Natural killer cell (primary cell): ENCODE measurements at regions not wholly inside any gene's neighbourhood (a gene's known extent, or its start where the extent isn't known, plus 50 kb on each side); places are given as distances from the start of the nearest gene placed in this dataset.

ENCODE experiments used
- ATAC-seq, 3 donors: fragments of 150-1000 bp in 2 of 3; fragments of 200-7000 bp in 1 of 3; cut with Tn5 transposase; 1 replicate in 1 of 3; 2 replicates in 2 of 3; pipeline ENCODE4 v1.10.0; 2021; ENCODE audit warnings: mild to moderate bottlenecking in 2 of 3, moderate library complexity in 2 of 3
- DNase-seq, 2 donors: peaks; one replicate each; pipeline versions ENCODE4 v3.0.0 to v3.0.0-alpha.2; 2013 to 2021; ENCODE audit warnings: mixed read lengths in 1 of 2
- H3K27ac ChIP-seq: one replicate; pipeline ENCODE4 v1.5.1; 2013; ENCODE audit warnings: mild to moderate bottlenecking, low read length
- H3K27me3 ChIP-seq: one replicate; pipeline ENCODE4 v1.6.1; 2013; ENCODE audit warnings: low read length; ENCODE audit not compliant: control insufficient read depth, insufficient read depth
- H3K36me3 ChIP-seq: one replicate; pipeline ENCODE4 v1.6.1; 2013; ENCODE audit warnings: low read length; ENCODE audit not compliant: control insufficient read depth, insufficient read depth
- H3K4me1 ChIP-seq: one replicate; pipeline ENCODE4 v1.6.1; 2013; ENCODE audit warnings: low read length; ENCODE audit not compliant: control insufficient read depth, insufficient read depth
- H3K4me3 ChIP-seq: one replicate; pipeline ENCODE4 v1.5.1; 2013; ENCODE audit warnings: low read length
- H3K9me3 ChIP-seq: one replicate; pipeline ENCODE4 v1.6.1; 2013; ENCODE audit warnings: low read length; ENCODE audit not compliant: control insufficient read depth, insufficient read depth
- H3K27ac Mint-ChIP-seq, 2 donors: one replicate each; pipeline ENCODE4 v1.8.0; 2022; ENCODE audit warnings: mild to moderate bottlenecking in 2 of 2, mixed read lengths in 2 of 2, moderate library complexity in 1 of 2
- H3K27me3 Mint-ChIP-seq, 2 donors: one replicate each; pipeline ENCODE4 v1.8.0; 2022; ENCODE audit warnings: low read depth in 2 of 2, mixed read lengths in 2 of 2
- H3K36me3 Mint-ChIP-seq: one replicate; pipeline ENCODE4 v1.8.0; 2022; ENCODE audit warnings: mixed read lengths
- H3K4me1 Mint-ChIP-seq, 2 donors: one replicate each; pipeline ENCODE4 v1.8.0; 2022; ENCODE audit warnings: mixed read lengths in 2 of 2
- H3K4me3 Mint-ChIP-seq: one replicate; pipeline ENCODE4 v1.8.0; 2022; ENCODE audit warnings: mild to moderate bottlenecking, moderate library complexity, mixed read lengths
- H3K9me3 Mint-ChIP-seq, 2 donors: one replicate each; pipeline ENCODE4 v1.8.0; 2022; ENCODE audit warnings: mixed read lengths in 2 of 2
- CTCF ChIP-seq: fragments of 200-600 bp; IDR thresholded peaks from one replicate; pipeline ENCODE4 v1.8.0; 2022; ENCODE audit warnings: antibody characterized with exemption
- WGBS: methylation state at CpG from one replicate; pipeline ENCODE4 v1.1.7; 2013; ENCODE audit warnings: missing lambda C conversion rate; ENCODE audit not compliant: insufficient coverage; 5-methylcytosine and 5-hydroxymethylcytosine counted together
- intact Hi-C: fragments of 100-400 bp; cut with micrococcal nuclease; formaldehyde crosslinking; loops from one replicate; pipeline ENCODE4 v1.14.2; 2022

- Histone ChIP-seq H3K36me3 (no peaks in the 10 kb centered on the region), H3K4me1 (no peaks in the 10 kb centered on the region), H3K27ac (no peak overlapping the region), H3K4me3 (no peak overlapping the region), H3K27me3 (no peaks in the 10 kb centered on the region), H3K9me3 (no peaks in the 10 kb centered on the region)
- no peak for ATAC-seq
- no peak for DNase-seq
- no peak overlapping the region for H3K4me3 Mint-ChIP-seq
- H3K36me3 Mint-ChIP-seq: no peaks in the 10 kb centered on the region
- no peak overlapping the region for H3K27ac Mint-ChIP-seq
- no peaks in the 10 kb centered on the region for H3K4me1 Mint-ChIP-seq
- no peak for TF ChIP-seq CTCF
- intact Hi-C loops: no loop called here
- H3K27me3 Mint-ChIP-seq: no peaks in the 10 kb centered on the region
- H3K9me3 Mint-ChIP-seq: peaks cover 0 to 2% of the 10 kb centered on the region in 2 donors
- WGBS: 83% methylated on average over 2 of the region's 4 CpGs
Measured at GRCh38 chr4:138078751-138079520, 163.2 kb downstream of the SLC7A11 start.

GRCh38 chr4:138078253-138078652 is 163.9 kb downstream of the SLC7A11 start:
- no peaks in the 10 kb centered on the region for H3K27me3 ChIP-seq
- no peaks in the 10 kb centered on the region for H3K4me1 Mint-ChIP-seq
- no peak for DNase-seq
- no peaks in the 10 kb centered on the region for H3K27me3 Mint-ChIP-seq
- intact Hi-C loops: no loop called here
- H3K4me1 ChIP-seq: no peaks in the 10 kb centered on the region
- WGBS: no CpG with 5 or more reads among the region's 2 CpGs
- H3K27ac Mint-ChIP-seq: no peak overlapping the region
- no peak overlapping the region for H3K4me3 Mint-ChIP-seq
- H3K9me3 ChIP-seq: no peaks in the 10 kb centered on the region
- no peak for ATAC-seq
- peaks cover 0 to 2% of the 10 kb centered on the region in 2 donors for H3K9me3 Mint-ChIP-seq
- no peaks in the 10 kb centered on the region for H3K36me3 ChIP-seq
- no peak for TF ChIP-seq CTCF
- H3K27ac ChIP-seq: no peak overlapping the region
- no peaks in the 10 kb centered on the region for H3K36me3 Mint-ChIP-seq
- H3K4me3 ChIP-seq: no peak overlapping the region

GRCh38 chr4:138076561-138076960 is 165.6 kb downstream of the SLC7A11 start:
- H3K27me3 ChIP-seq: no peaks in the 10 kb centered on the region
- H3K27ac ChIP-seq: no peak overlapping the region
- H3K36me3 ChIP-seq: no peaks in the 10 kb centered on the region
- H3K9me3 Mint-ChIP-seq: peaks cover 2% of the 10 kb centered on the region in 2 donors
- no peaks in the 10 kb centered on the region for H3K27me3 Mint-ChIP-seq
- no peak overlapping the region for H3K4me3 ChIP-seq
- no peak overlapping the region for H3K4me3 Mint-ChIP-seq
- no peak for TF ChIP-seq CTCF
- DNase-seq (no peak), ATAC-seq (no peak)
- intact Hi-C loops: no loop called here
- H3K27ac Mint-ChIP-seq: no peak overlapping the region
- no peaks in the 10 kb centered on the region for H3K9me3 ChIP-seq
- no peaks in the 10 kb centered on the region for H3K4me1 Mint-ChIP-seq
- H3K4me1 ChIP-seq: no peaks in the 10 kb centered on the region
- no peaks in the 10 kb centered on the region for H3K36me3 Mint-ChIP-seq
- no CpG with 5 or more reads among the region's 1 CpG for WGBS

- 100% methylated on average over 2 of the region's 2 CpGs for WGBS
- no peaks in the 10 kb centered on the region for H3K36me3 Mint-ChIP-seq
- Histone ChIP-seq H3K9me3 (no peaks in the 10 kb centered on the region), H3K36me3 (no peaks in the 10 kb centered on the region), H3K27me3 (no peaks in the 10 kb centered on the region), H3K4me1 (no peaks in the 10 kb centered on the region), H3K27ac (no peak overlapping the region), H3K4me3 (no peak overlapping the region)
- H3K27me3 Mint-ChIP-seq: no peaks in the 10 kb centered on the region
- no peak overlapping the region for H3K4me3 Mint-ChIP-seq
- H3K27ac Mint-ChIP-seq: no peak overlapping the region
- TF ChIP-seq CTCF: no peak
- intact Hi-C loops: no loop called here
- H3K4me1 Mint-ChIP-seq: no peaks in the 10 kb centered on the region
- H3K9me3 Mint-ChIP-seq: peaks cover 10 to 14% of the 10 kb centered on the region in 2 donors
- no peak for ATAC-seq
- no peak for DNase-seq
Measured at GRCh38 chr4:138070816-138071215, 171.3 kb downstream of the SLC7A11 start.
